ENCODE measurements at regions not wholly inside any gene's neighbourhood (a gene's known extent, or its start where the extent isn't known, plus 50 kb on each side); places are given as distances from the start of the nearest gene placed in this dataset.
A peak's percentile ranks its signal among the peaks of the same experiment; 100 is the strongest.

- no peaks in the 10 kb centered on the region for H3K9me3 ChIP-seq
Observed at GRCh38 chr14:38083039-38083438, 124.7 kb upstream of the SSTR1 start.

GRCh38 chr14:38089123-38089522 lies 118.6 kb upstream of the SSTR1 start:
- Histone ChIP-seq H3K36me3 (no peaks in the 10 kb centered on the region), H3K27ac (peak overlapping the region; percentile 79), H3K4me1 (ENCODE audit: control insufficient read depth in 1 of 2, insufficient read depth in 1 of 2, low read depth in 1 of 2, low read length in 1 of 2) (peaks cover 27% of the 10 kb centered on the region in 2 experiments), H3K9me3 (no peaks in the 10 kb centered on the region), H3K4me3 (ENCODE audit: low read depth in 1 of 2, low read length in 1 of 2) (peak overlapping the region; percentile 47 to 56), H3K27me3 (no peaks in the 10 kb centered on the region)
- TF ChIP-seq CTCF (IDR thresholded peaks at IDR 0.05) = no peak

More at GRCh38 chr14:38083039-38083438, 124.7 kb upstream of the SSTR1 start:
- no peaks in the 10 kb centered on the region for H3K36me3 ChIP-seq
- no peak overlapping the region for H3K4me3 ChIP-seq (ENCODE audit: low read depth in 1 of 2, low read length in 1 of 2)
- no peaks in the 10 kb centered on the region for H3K27me3 ChIP-seq
- H3K4me1 ChIP-seq (ENCODE audit: control insufficient read depth in 1 of 2, insufficient read depth in 1 of 2, low read depth in 1 of 2, low read length in 1 of 2) = peaks cover 32 to 46% of the 10 kb centered on the region in 2 experiments
- H3K27ac ChIP-seq = peak overlapping the region; percentile 6
- no peak for TF ChIP-seq CTCF (IDR thresholded peaks at IDR 0.05)

GRCh38 chr14:38090506-38090905 lies 117.2 kb upstream of the SSTR1 start:
- no peaks in the 10 kb centered on the region for H3K9me3 ChIP-seq
- H3K4me3 ChIP-seq (ENCODE audit: low read depth in 1 of 2, low read length in 1 of 2) = no peak overlapping the region
- TF ChIP-seq CTCF (IDR thresholded peaks at IDR 0.05) = no peak
- H3K27me3 ChIP-seq = no peaks in the 10 kb centered on the region
- H3K4me1 ChIP-seq (ENCODE audit: control insufficient read depth in 1 of 2, insufficient read depth in 1 of 2, low read depth in 1 of 2, low read length in 1 of 2) = peaks cover 27% of the 10 kb centered on the region in 2 experiments
- H3K27ac ChIP-seq = peak overlapping the region; percentile 79
- no peaks in the 10 kb centered on the region for H3K36me3 ChIP-seq

DNA sequence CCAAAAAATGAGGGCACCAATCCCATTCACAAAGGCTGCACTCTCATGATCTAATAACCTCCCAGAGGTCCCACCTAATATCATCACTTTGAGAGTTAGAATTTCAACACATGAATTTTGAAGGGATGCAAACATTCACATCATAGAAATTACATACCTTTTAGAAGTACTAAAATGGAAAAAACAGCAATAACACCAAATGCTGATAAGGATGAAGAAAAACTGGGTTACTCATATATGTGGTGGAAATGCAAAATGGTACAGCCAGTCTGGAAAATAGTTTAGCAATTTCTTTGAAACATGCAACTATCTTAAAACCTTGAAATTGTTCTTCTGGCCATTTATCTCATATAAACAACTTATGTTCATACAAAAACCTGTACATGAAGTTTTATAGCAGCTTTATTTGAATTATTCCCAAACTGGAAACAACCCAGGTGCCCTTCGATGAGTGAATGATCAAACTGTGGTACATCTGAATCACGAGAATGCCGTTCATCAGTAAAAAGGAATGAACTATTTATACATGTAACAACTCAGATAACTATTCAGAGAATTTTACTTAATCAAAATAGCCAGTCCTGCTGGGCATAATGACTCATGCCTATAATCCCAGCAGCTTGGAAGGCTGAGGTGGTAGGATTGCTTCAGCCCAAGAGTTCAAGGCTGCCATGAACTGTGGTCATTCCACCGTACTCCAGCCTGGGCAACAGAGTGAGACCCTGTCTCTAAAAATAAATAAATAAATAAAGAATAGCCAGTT lies 109.4 kb upstream of the SSTR1 start:
- peaks cover 0 to 9% of the 10 kb centered on the region in 2 experiments for H3K4me1 ChIP-seq (ENCODE audit: control insufficient read depth in 1 of 2, insufficient read depth in 1 of 2, low read depth in 1 of 2, low read length in 1 of 2)
- no peaks in the 10 kb centered on the region for H3K27me3 ChIP-seq
- no peak overlapping the region for H3K27ac ChIP-seq
- no peak for TF ChIP-seq CTCF (IDR thresholded peaks at IDR 0.05)
- H3K4me3 ChIP-seq (ENCODE audit: low read depth in 1 of 2, low read length in 1 of 2) = no peak overlapping the region
- H3K9me3 ChIP-seq = no peaks in the 10 kb centered on the region
- no peaks in the 10 kb centered on the region for H3K36me3 ChIP-seq

DNA sequence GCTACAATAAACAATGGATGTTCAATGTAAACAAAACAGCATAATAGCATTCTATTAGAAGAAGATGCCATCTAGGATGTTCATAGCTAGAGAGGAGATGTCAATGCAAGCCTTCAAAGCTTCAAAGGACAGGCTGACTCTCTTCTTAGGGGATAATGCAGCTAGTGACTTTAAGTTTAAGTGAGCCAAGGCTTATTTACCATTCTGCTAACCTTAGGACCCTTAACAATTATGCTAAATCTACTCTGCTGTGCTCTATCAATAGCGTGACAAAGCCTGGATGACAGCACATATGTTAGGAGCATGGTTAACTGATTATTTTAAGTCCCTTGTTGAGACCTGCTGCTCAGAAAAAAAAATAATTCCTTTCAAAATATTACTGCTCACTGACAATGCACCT lies 106.0 kb upstream of the SSTR1 start:
- H3K9me3 ChIP-seq = no peaks in the 10 kb centered on the region
- peak overlapping the region; percentile 59 for H3K27ac ChIP-seq
- H3K4me1 ChIP-seq (ENCODE audit: control insufficient read depth in 1 of 2, insufficient read depth in 1 of 2, low read depth in 1 of 2, low read length in 1 of 2) = peaks cover 0 to 9% of the 10 kb centered on the region in 2 experiments
- TF ChIP-seq CTCF (IDR thresholded peaks at IDR 0.05) = no peak
- H3K36me3 ChIP-seq = no peaks in the 10 kb centered on the region
- no peak overlapping the region for H3K4me3 ChIP-seq (ENCODE audit: low read depth in 1 of 2, low read length in 1 of 2)
- no peaks in the 10 kb centered on the region for H3K27me3 ChIP-seq
